SIG-M5 treated with dmso at 0.1 percent for 504 hours (cell line): ENCODE measurements at regions not wholly inside any gene's neighbourhood (a gene's known extent, or its start where the extent isn't known, plus 50 kb on each side); places are given as distances from the start of the nearest gene placed in this dataset.
"Not testable (repeated sequence)": the region's sequence is repeated elsewhere in the genome, so short reads cannot be mapped to it uniquely, and the experiment has no call there.

Experiments
- DNase-seq: peaks from one replicate; lab custom pipeline; 2025; ENCODE audit not compliant: unreplicated experiment; lab: John Stamatoyannopoulos, UW

- no peak for DNase-seq
These were observed 603.7 kb upstream of the CAMK1G start for GRCh38 chr1:208979776-208980175.

GRCh38 chr1:208980605-208981004 lies 602.9 kb upstream of the CAMK1G start:
- DNase-seq = no peak

GRCh38 chr1:208985231-208985630 lies 598.3 kb upstream of the CAMK1G start:
- DNase-seq = no peak

GRCh38 chr1:208988811-208989222 lies 594.7 kb upstream of the CAMK1G start:
- peak; percentile 72 for DNase-seq

- DNase-seq = no peak
These were observed 593.1 kb upstream of the CAMK1G start for GRCh38 chr1:208990456-208990855.

- not testable (repeated sequence) for DNase-seq
These were observed 586.5 kb upstream of the CAMK1G start for GRCh38 chr1:208997053-208997452.

- DNase-seq = no peak
These were observed 585.7 kb upstream of the CAMK1G start for GRCh38 chr1:208997726-208998312.

GRCh38 chr1:209008586-209008985 lies 574.9 kb upstream of the CAMK1G start:
- DNase-seq = no peak

- DNase-seq = no peak
These were observed 572.9 kb upstream of the CAMK1G start for GRCh38 chr1:209010475-209011230.

GRCh38 chr1:209012443-209013196 lies 570.9 kb upstream of the CAMK1G start:
- DNase-seq = no peak

- DNase-seq = no peak
These were observed 568.4 kb upstream of the CAMK1G start for GRCh38 chr1:209015092-209015491.

GRCh38 chr1:209021622-209022021 lies 561.9 kb upstream of the CAMK1G start:
- DNase-seq = no peak

- no peak for DNase-seq
These were observed 559.7 kb upstream of the CAMK1G start for GRCh38 chr1:209023790-209024189.

GRCh38 chr1:209029737-209030136 lies 553.8 kb upstream of the CAMK1G start:
- peak; percentile 6 for DNase-seq

- DNase-seq = no peak
These were observed 552.9 kb upstream of the CAMK1G start for GRCh38 chr1:209030454-209031167.

- DNase-seq = no peak
These were observed 546.5 kb upstream of the CAMK1G start for GRCh38 chr1:209037064-209037463.

- no peak for DNase-seq
These were observed 545.2 kb upstream of the CAMK1G start for GRCh38 chr1:209038316-209038715.

GRCh38 chr1:209038735-209039134 lies 544.8 kb upstream of the CAMK1G start:
- DNase-seq = no peak

- no peak for DNase-seq
These were observed 543.2 kb upstream of the CAMK1G start for GRCh38 chr1:209040351-209040750.

GRCh38 chr1:209041927-209042326 lies 541.6 kb upstream of the CAMK1G start:
- DNase-seq = peak; percentile 2

GRCh38 chr1:209042413-209042812 lies 541.1 kb upstream of the CAMK1G start:
- DNase-seq = no peak
